SH-SY5Y (cell line): ENCODE measurements at regions not wholly inside any gene's neighbourhood (a gene's known extent, or its start where the extent isn't known, plus 50 kb on each side); places are given as distances from the start of the nearest gene placed in this dataset.

Experiments used
- GATA2 ChIP-seq: IDR thresholded peaks from 2 replicates; pipeline ENCODE4 v1.6.1; 2011; ENCODE audit warnings: mild to moderate bottlenecking, low read depth, low read length
- GATA3 ChIP-seq: IDR thresholded peaks from 2 replicates; pipeline ENCODE4 v1.6.1; 2011; ENCODE audit warnings: low read depth, mild to moderate bottlenecking, low read length, moderate library complexity

GRCh38 chr20:60837173-60837770, 414.8 kb upstream of the CDH4 start:
- TF ChIP-seq GATA2, result no peak
- no peak for TF ChIP-seq GATA3
